Activated CD8-positive, alpha-beta T cell treated with anti-CD3 and anti-CD28 coated beads for 36 hours (primary cell): ENCODE measurements at regions not wholly inside any gene's neighbourhood (a gene's known extent, or its start where the extent isn't known, plus 50 kb on each side); places are given as distances from the start of the nearest gene placed in this dataset.

ENCODE experiments used
- ATAC-seq: fragments of 200-7000 bp; cut with Tn5 transposase; one replicate; pipeline ENCODE4 v1.10.0; 2021; ENCODE audit warnings: mild to moderate bottlenecking, moderate library complexity
- CTCF ChIA-PET: fragments of 350-600 bp; sonication (Branson Sonifier 250); formaldehyde crosslinking; loops from one replicate; lab custom pipeline; 2021; ENCODE audit warnings: antibody characterized with exemption; lab: Charles Lee
- POLR2A ChIA-PET: fragments of 350-600 bp; sonication (Branson Sonifier 250); formaldehyde crosslinking; loops from one replicate; lab custom pipeline; 2021; ENCODE audit warnings: antibody characterized with exemption; lab: Charles Lee
- DNase-seq: peaks from one replicate; pipeline ENCODE4 v3.0.0-alpha.2; 2020
- H3K27ac Mint-ChIP-seq: one replicate; pipeline ENCODE4 v1.8.0; 2021; ENCODE audit warnings: mild to moderate bottlenecking, mixed read lengths
- H3K27me3 Mint-ChIP-seq: one replicate; pipeline ENCODE4 v1.8.0; 2021; ENCODE audit warnings: mixed read lengths
- H3K36me3 Mint-ChIP-seq: one replicate; pipeline ENCODE4 v1.8.0; 2021; ENCODE audit warnings: low read depth, mixed read lengths
- H3K4me1 Mint-ChIP-seq: one replicate; pipeline ENCODE4 v1.8.0; 2021; ENCODE audit warnings: low read depth, mixed read lengths
- H3K4me3 Mint-ChIP-seq: one replicate; pipeline ENCODE4 v1.8.0; 2021; ENCODE audit warnings: mild to moderate bottlenecking, moderate library complexity, mixed read lengths
- H3K9me3 Mint-ChIP-seq: one replicate; pipeline ENCODE4 v1.8.0; 2021; ENCODE audit warnings: mixed read lengths
- CTCF ChIP-seq: fragments of 200-600 bp; IDR thresholded peaks from one replicate; pipeline ENCODE4 v1.8.0; 2022; ENCODE audit warnings: antibody characterized with exemption, mild to moderate bottlenecking
- intact Hi-C: fragments of 100-400 bp; cut with micrococcal nuclease; formaldehyde crosslinking; loops from one replicate; pipeline ENCODE4 v1.10.0; 2022

- ChIA-PET CTCF (interaction anchor here (2.3 kb wide), 1 partner anchor 13 kb away, joined by 9 read pairs; no protein-coding TSS in a partner anchor), POLR2A (no interaction called here)
- DNase-seq (no peak), ATAC-seq (no peak)
- intact Hi-C loops: no loop called here
- Mint-ChIP-seq H3K27me3 (peaks cover 2% of the 10 kb centered on the region), H3K36me3 (no peaks in the 10 kb centered on the region), H3K4me3 (no peak overlapping the region), H3K27ac (no peak overlapping the region), H3K9me3 (no peaks in the 10 kb centered on the region), H3K4me1 (no peaks in the 10 kb centered on the region)
- TF ChIP-seq CTCF: no peak
Measured at GRCh38 chr11:8801121-8801520, 109.9 kb upstream of the AKIP1 start.

GRCh38 chr11:8802251-8802650 is 108.7 kb upstream of the AKIP1 start:
- Mint-ChIP-seq H3K4me1 (no peaks in the 10 kb centered on the region), H3K4me3 (no peak overlapping the region), H3K9me3 (no peaks in the 10 kb centered on the region), H3K27ac (no peak overlapping the region), H3K27me3 (peaks cover 2% of the 10 kb centered on the region), H3K36me3 (no peaks in the 10 kb centered on the region)
- intact Hi-C loops: no loop called here
- POLR2A ChIA-PET: interaction anchor here (0.7 kb wide), 1 partner anchor 11 kb away, joined by 3 read pairs; no protein-coding TSS in a partner anchor
- CTCF ChIA-PET: no interaction called here
- TF ChIP-seq CTCF: no peak
- ATAC-seq: no peak
- DNase-seq: no peak

- H3K9me3 Mint-ChIP-seq: no peaks in the 10 kb centered on the region
- no peak overlapping the region for H3K4me3 Mint-ChIP-seq
- no peaks in the 10 kb centered on the region for H3K36me3 Mint-ChIP-seq
- intact Hi-C loops: no loop called here
- ChIA-PET CTCF (interaction anchor here (0.7 to 1.8 kb wide), 3 partner anchors 9 to 23 kb away, joined by 3 read pairs; no protein-coding TSS in a partner anchor), POLR2A (no interaction called here)
- H3K27ac Mint-ChIP-seq: no peak overlapping the region
- ATAC-seq (no peak), DNase-seq (no peak)
- no peak for TF ChIP-seq CTCF
- peaks cover 2% of the 10 kb centered on the region for H3K27me3 Mint-ChIP-seq
- no peaks in the 10 kb centered on the region for H3K4me1 Mint-ChIP-seq
Measured at GRCh38 chr11:8803973-8804372, 107.0 kb upstream of the AKIP1 start.

GRCh38 chr11:8805296-8805695 is 105.7 kb upstream of the AKIP1 start:
- TF ChIP-seq CTCF: no peak
- ATAC-seq (no peak), DNase-seq (no peak)
- intact Hi-C loops: no loop called here
- H3K27me3 Mint-ChIP-seq: peaks cover 9% of the 10 kb centered on the region
- CTCF ChIA-PET: interaction anchor here (1.8 kb wide), 1 partner anchor 9 kb away, joined by 3 read pairs; no protein-coding TSS in a partner anchor
- H3K9me3 Mint-ChIP-seq: no peaks in the 10 kb centered on the region
- peaks cover 2% of the 10 kb centered on the region for H3K4me1 Mint-ChIP-seq
- POLR2A ChIA-PET: interaction anchor here (0.6 kb wide), 1 partner anchor 570 kb away, joined by 3 read pairs; no protein-coding TSS in a partner anchor
- no peak overlapping the region for H3K27ac Mint-ChIP-seq
- H3K36me3 Mint-ChIP-seq: no peaks in the 10 kb centered on the region
- H3K4me3 Mint-ChIP-seq: no peak overlapping the region

GRCh38 chr11:8806974-8807373 is 104.0 kb upstream of the AKIP1 start:
- no peak for DNase-seq
- Mint-ChIP-seq H3K4me1 (peaks cover 5% of the 10 kb centered on the region), H3K4me3 (no peak overlapping the region), H3K27ac (no peak overlapping the region), H3K27me3 (peaks cover 15% of the 10 kb centered on the region), H3K36me3 (no peaks in the 10 kb centered on the region), H3K9me3 (no peaks in the 10 kb centered on the region)
- ATAC-seq: no peak
- CTCF ChIA-PET: no interaction called here
- no peak for TF ChIP-seq CTCF
- intact Hi-C loops: no loop called here
- POLR2A ChIA-PET: interaction anchor here (1.5 kb wide), 1 partner anchor 10 kb away, joined by 3 read pairs; no protein-coding TSS in a partner anchor
